ENCODE measurements at regions not wholly inside any gene's neighbourhood (a gene's known extent, or its start where the extent isn't known, plus 50 kb on each side); places are given as distances from the start of the nearest gene placed in this dataset.

- H3K9me3 ChIP-seq (ENCODE audit: control insufficient read depth in 3 of 3, low read length in 3 of 3): no peaks in the 10 kb centered on the region
- H3K27ac ChIP-seq (ENCODE audit: low read depth, low read length): no peak overlapping the region
- no peak overlapping the region for H3K9ac ChIP-seq (ENCODE audit: low read depth in 1 of 3, low read length in 3 of 3)
- peaks cover 0 to 6% (median 3%) of the 10 kb centered on the region in 3 donors for H3K36me3 ChIP-seq (ENCODE audit: control insufficient read depth in 3 of 3, insufficient read depth in 3 of 3, low read length in 3 of 3)
- H3K4me1 ChIP-seq (ENCODE audit: control insufficient read depth in 3 of 3, insufficient read depth in 3 of 3, low read length in 3 of 3): peaks cover 9 to 12% (median 11%) of the 10 kb centered on the region in 3 donors
- H3K4me3 ChIP-seq (ENCODE audit: low read length in 3 of 3): no peak overlapping the region
- H3K27me3 ChIP-seq (ENCODE audit: control insufficient read depth in 3 of 3, insufficient read depth in 3 of 3, low read length in 3 of 3): no peaks in the 10 kb centered on the region
These were observed 51.0 kb upstream of the PCBP1 start for GRCh38 chr2:70036290-70036689.

GRCh38 chr2:70035344-70035844 lies 51.9 kb upstream of the PCBP1 start:
- peaks cover 0 to 6% (median 3%) of the 10 kb centered on the region in 3 donors for H3K36me3 ChIP-seq (ENCODE audit: control insufficient read depth in 3 of 3, insufficient read depth in 3 of 3, low read length in 3 of 3)
- peak overlapping the region; percentile 57 for H3K27ac ChIP-seq (ENCODE audit: low read depth, low read length)
- no peaks in the 10 kb centered on the region for H3K9me3 ChIP-seq (ENCODE audit: control insufficient read depth in 3 of 3, low read length in 3 of 3)
- peaks cover 13 to 16% (median 15%) of the 10 kb centered on the region in 3 donors for H3K4me1 ChIP-seq (ENCODE audit: control insufficient read depth in 3 of 3, insufficient read depth in 3 of 3, low read length in 3 of 3)
- peak overlapping the region in 1 of 3 donors; percentile 17 for H3K9ac ChIP-seq (ENCODE audit: low read depth in 1 of 3, low read length in 3 of 3)
- peak overlapping the region in 1 of 3 donors; percentile 44 for H3K4me3 ChIP-seq (ENCODE audit: low read length in 3 of 3)
- H3K27me3 ChIP-seq (ENCODE audit: control insufficient read depth in 3 of 3, insufficient read depth in 3 of 3, low read length in 3 of 3): no peaks in the 10 kb centered on the region

DNA sequence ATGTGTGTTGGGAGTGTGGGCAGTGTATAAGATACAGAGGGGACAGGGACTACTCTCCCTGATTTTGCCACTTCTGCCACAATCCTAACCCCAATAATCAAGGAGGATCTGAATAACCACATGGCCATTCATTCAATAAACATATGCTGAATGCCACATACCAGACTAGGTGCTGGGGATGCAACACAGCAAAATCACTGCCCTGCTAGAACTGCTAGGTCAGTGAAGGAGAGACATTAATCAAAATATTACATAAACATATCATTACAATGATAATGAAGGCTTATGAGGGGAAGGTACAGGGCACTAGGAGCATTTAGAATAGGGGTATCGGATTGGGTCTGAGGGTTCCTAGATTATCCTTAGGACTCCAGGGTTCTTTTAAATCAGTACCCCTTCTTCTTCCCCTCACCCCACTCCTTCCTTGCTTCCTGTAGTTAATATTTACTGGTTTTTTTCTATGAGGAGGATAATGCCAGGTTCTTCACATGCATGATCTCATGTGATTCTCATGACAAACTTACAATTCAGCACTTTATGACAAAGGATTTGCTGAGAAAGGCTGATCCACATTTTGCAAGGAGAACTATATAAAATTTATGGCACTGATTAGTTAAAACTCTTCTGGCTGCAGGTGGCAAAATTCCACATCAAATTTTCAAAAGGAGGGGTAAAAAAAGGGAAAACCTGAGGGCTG lies 56.4 kb upstream of the PCBP1 start:
- Histone ChIP-seq H3K9me3 (ENCODE audit: control insufficient read depth in 3 of 3, low read length in 3 of 3) (no peaks in the 10 kb centered on the region), H3K27ac (ENCODE audit: low read depth, low read length) (peak overlapping the region; percentile 86), H3K9ac (ENCODE audit: low read depth in 1 of 3, low read length in 3 of 3) (peak overlapping the region in 1 of 3 donors; percentile 66), H3K4me1 (ENCODE audit: control insufficient read depth in 3 of 3, insufficient read depth in 3 of 3, low read length in 3 of 3) (peaks cover 25 to 28% (median 25%) of the 10 kb centered on the region in 3 donors), H3K27me3 (ENCODE audit: control insufficient read depth in 3 of 3, insufficient read depth in 3 of 3, low read length in 3 of 3) (no peaks in the 10 kb centered on the region), H3K4me3 (ENCODE audit: low read length in 3 of 3) (no peak overlapping the region), H3K36me3 (ENCODE audit: control insufficient read depth in 3 of 3, insufficient read depth in 3 of 3, low read length in 3 of 3) (peaks cover 0 to 6% (median 3%) of the 10 kb centered on the region in 3 donors)

- H3K4me3 ChIP-seq (ENCODE audit: low read length in 3 of 3): peak overlapping the region; percentile 14 to 27 (median 20)
- no peaks in the 10 kb centered on the region for H3K27me3 ChIP-seq (ENCODE audit: control insufficient read depth in 3 of 3, insufficient read depth in 3 of 3, low read length in 3 of 3)
- H3K36me3 ChIP-seq (ENCODE audit: control insufficient read depth in 3 of 3, insufficient read depth in 3 of 3, low read length in 3 of 3): peaks cover 0 to 6% (median 3%) of the 10 kb centered on the region in 3 donors
- peak overlapping the region; percentile 20 to 66 (median 65) for H3K9ac ChIP-seq (ENCODE audit: low read depth in 1 of 3, low read length in 3 of 3)
- H3K9me3 ChIP-seq (ENCODE audit: control insufficient read depth in 3 of 3, low read length in 3 of 3): no peaks in the 10 kb centered on the region
- peak overlapping the region; percentile 86 for H3K27ac ChIP-seq (ENCODE audit: low read depth, low read length)
- peaks cover 17 to 21% (median 21%) of the 10 kb centered on the region in 3 donors for H3K4me1 ChIP-seq (ENCODE audit: control insufficient read depth in 3 of 3, insufficient read depth in 3 of 3, low read length in 3 of 3)
These were observed 57.4 kb upstream of the PCBP1 start for GRCh38 chr2:70029814-70030409.

DNA sequence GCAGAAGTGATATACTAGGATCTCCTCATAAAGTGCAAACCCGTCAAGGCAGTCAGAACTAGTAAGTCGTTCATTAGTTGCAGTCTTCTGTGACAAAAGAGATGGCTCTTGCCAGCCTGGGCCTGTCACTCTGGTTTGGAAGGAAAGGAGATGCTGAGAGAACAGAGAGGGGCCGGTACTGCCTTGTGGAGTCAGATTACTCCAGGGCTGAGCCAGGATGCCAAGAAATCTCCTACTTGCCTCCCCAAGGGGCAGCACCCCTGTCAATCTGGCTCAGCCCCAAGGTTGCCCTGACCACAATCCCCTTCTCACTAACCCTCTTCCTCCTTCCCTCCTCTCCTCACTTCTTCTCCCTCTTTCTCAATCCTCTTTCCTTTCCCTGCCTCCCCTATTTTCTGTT lies 62.9 kb upstream of the ASPRV1 start:
- Histone ChIP-seq H3K9ac (ENCODE audit: low read depth in 1 of 3, low read length in 3 of 3) (no peak overlapping the region), H3K9me3 (ENCODE audit: control insufficient read depth in 3 of 3, low read length in 3 of 3) (no peaks in the 10 kb centered on the region), H3K36me3 (ENCODE audit: control insufficient read depth in 3 of 3, insufficient read depth in 3 of 3, low read length in 3 of 3) (peaks cover 0 to 5% (median 2%) of the 10 kb centered on the region in 3 donors), H3K4me3 (ENCODE audit: low read length in 3 of 3) (no peak overlapping the region), H3K27me3 (ENCODE audit: control insufficient read depth in 3 of 3, insufficient read depth in 3 of 3, low read length in 3 of 3) (no peaks in the 10 kb centered on the region), H3K4me1 (ENCODE audit: control insufficient read depth in 3 of 3, insufficient read depth in 3 of 3, low read length in 3 of 3) (peaks cover 0 to 2% (median 0%) of the 10 kb centered on the region in 3 donors), H3K27ac (ENCODE audit: low read depth, low read length) (no peak overlapping the region)

DNA sequence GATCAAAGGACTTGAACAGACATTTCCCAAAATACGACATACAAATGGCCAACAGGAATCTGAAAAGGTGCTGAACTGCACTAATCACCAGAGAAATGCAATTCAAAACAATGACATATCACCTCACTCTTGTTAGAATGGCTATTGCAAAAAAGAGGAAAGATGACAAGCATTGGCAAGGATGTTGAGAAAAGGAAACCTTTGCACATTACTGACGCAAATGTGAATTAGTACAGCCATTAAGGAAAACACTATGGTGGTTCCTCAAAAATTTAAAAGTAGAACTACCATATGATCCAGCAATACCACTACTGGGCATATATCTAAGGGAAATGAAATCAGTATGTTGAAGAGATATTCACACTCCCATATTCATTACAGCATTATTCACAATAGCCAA lies 57.7 kb upstream of the ASPRV1 start:
- H3K9me3 ChIP-seq (ENCODE audit: control insufficient read depth in 3 of 3, low read length in 3 of 3): no peaks in the 10 kb centered on the region
- no peak overlapping the region for H3K4me3 ChIP-seq (ENCODE audit: low read length in 3 of 3)
- no peak overlapping the region for H3K9ac ChIP-seq (ENCODE audit: low read depth in 1 of 3, low read length in 3 of 3)
- H3K27me3 ChIP-seq (ENCODE audit: control insufficient read depth in 3 of 3, insufficient read depth in 3 of 3, low read length in 3 of 3): no peaks in the 10 kb centered on the region
- H3K27ac ChIP-seq (ENCODE audit: low read depth, low read length): no peak overlapping the region
- peaks cover 5 to 13% (median 6%) of the 10 kb centered on the region in 3 donors for H3K36me3 ChIP-seq (ENCODE audit: control insufficient read depth in 3 of 3, insufficient read depth in 3 of 3, low read length in 3 of 3)
- no peaks in the 10 kb centered on the region for H3K4me1 ChIP-seq (ENCODE audit: control insufficient read depth in 3 of 3, insufficient read depth in 3 of 3, low read length in 3 of 3)

DNA sequence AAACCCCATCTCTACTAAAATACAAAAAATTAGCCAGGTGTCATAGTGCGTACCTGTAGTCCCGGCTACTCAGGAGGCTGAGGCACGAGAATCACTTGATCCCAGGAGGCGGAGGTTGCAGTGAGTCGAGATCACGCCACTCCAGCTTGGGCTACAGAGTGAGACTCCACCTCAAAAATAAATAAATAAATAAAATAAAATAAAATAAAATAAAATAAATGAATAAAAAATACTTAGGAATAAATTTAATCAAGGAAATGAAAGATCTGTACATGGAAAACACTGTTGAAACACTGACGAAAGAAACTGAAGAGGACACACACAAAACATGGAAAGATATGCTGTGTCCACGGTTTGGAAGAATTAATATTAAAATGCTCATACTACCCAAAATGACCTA lies 56.5 kb upstream of the ASPRV1 start:
- no peak overlapping the region for H3K9ac ChIP-seq (ENCODE audit: low read depth in 1 of 3, low read length in 3 of 3)
- peaks cover 5 to 13% (median 6%) of the 10 kb centered on the region in 3 donors for H3K36me3 ChIP-seq (ENCODE audit: control insufficient read depth in 3 of 3, insufficient read depth in 3 of 3, low read length in 3 of 3)
- no peaks in the 10 kb centered on the region for H3K4me1 ChIP-seq (ENCODE audit: control insufficient read depth in 3 of 3, insufficient read depth in 3 of 3, low read length in 3 of 3)
- H3K27ac ChIP-seq (ENCODE audit: low read depth, low read length): no peak overlapping the region
- H3K9me3 ChIP-seq (ENCODE audit: control insufficient read depth in 3 of 3, low read length in 3 of 3): no peaks in the 10 kb centered on the region
- H3K4me3 ChIP-seq (ENCODE audit: low read length in 3 of 3): no peak overlapping the region
- no peaks in the 10 kb centered on the region for H3K27me3 ChIP-seq (ENCODE audit: control insufficient read depth in 3 of 3, insufficient read depth in 3 of 3, low read length in 3 of 3)

DNA sequence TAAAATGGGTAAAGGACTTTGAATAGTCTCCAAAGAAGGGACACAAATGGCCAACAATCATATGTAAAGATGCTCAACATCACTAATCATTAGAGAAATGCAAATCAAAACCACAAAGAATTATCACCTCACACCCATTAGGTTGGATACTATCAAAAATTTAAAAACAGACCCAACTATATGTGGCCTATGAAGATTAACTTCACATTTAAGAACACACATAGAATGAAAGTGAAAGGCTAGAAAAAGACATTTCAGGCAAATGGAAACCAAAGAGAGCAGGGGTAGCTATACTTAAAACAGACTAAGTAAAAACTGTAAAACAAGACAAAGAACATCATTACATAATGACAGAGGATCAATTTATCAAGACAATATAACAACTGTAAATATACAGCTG lies 53.5 kb upstream of the ASPRV1 start:
- H3K9ac ChIP-seq (ENCODE audit: low read depth in 1 of 3, low read length in 3 of 3): no peak overlapping the region
- no peak overlapping the region for H3K4me3 ChIP-seq (ENCODE audit: low read length in 3 of 3)
- no peaks in the 10 kb centered on the region for H3K9me3 ChIP-seq (ENCODE audit: control insufficient read depth in 3 of 3, low read length in 3 of 3)
- H3K4me1 ChIP-seq (ENCODE audit: control insufficient read depth in 3 of 3, insufficient read depth in 3 of 3, low read length in 3 of 3): no peaks in the 10 kb centered on the region
- no peaks in the 10 kb centered on the region for H3K27me3 ChIP-seq (ENCODE audit: control insufficient read depth in 3 of 3, insufficient read depth in 3 of 3, low read length in 3 of 3)
- H3K27ac ChIP-seq (ENCODE audit: low read depth, low read length): no peak overlapping the region
- H3K36me3 ChIP-seq (ENCODE audit: control insufficient read depth in 3 of 3, insufficient read depth in 3 of 3, low read length in 3 of 3): peaks cover 0 to 18% (median 11%) of the 10 kb centered on the region in 3 donors

DNA sequence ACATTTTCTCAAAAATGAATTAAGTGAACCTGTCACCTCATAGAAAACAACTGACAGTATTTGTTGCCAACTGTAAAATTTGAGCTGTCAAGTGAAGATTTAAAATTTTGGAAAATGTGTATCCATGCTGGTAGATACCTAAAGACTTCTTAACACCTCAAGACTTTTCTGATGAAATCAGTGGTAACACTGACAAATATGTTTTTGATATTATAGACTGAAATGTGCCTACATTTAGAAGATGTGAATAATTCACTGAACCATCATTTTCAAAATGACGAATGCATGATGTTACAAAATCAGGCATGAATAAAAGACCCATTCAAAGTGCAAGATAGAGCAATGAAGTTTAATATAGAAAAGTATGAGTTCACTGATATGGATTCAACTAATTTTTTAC lies 51.5 kb upstream of the ASPRV1 start:
- peaks cover 0 to 3% (median 2%) of the 10 kb centered on the region in 3 donors for H3K4me1 ChIP-seq (ENCODE audit: control insufficient read depth in 3 of 3, insufficient read depth in 3 of 3, low read length in 3 of 3)
- H3K36me3 ChIP-seq (ENCODE audit: control insufficient read depth in 3 of 3, insufficient read depth in 3 of 3, low read length in 3 of 3): peaks cover 0 to 18% (median 12%) of the 10 kb centered on the region in 3 donors
- no peak overlapping the region for H3K4me3 ChIP-seq (ENCODE audit: low read length in 3 of 3)
- no peak overlapping the region for H3K27ac ChIP-seq (ENCODE audit: low read depth, low read length)
- no peaks in the 10 kb centered on the region for H3K9me3 ChIP-seq (ENCODE audit: control insufficient read depth in 3 of 3, low read length in 3 of 3)
- no peak overlapping the region for H3K9ac ChIP-seq (ENCODE audit: low read depth in 1 of 3, low read length in 3 of 3)
- H3K27me3 ChIP-seq (ENCODE audit: control insufficient read depth in 3 of 3, insufficient read depth in 3 of 3, low read length in 3 of 3): no peaks in the 10 kb centered on the region

DNA sequence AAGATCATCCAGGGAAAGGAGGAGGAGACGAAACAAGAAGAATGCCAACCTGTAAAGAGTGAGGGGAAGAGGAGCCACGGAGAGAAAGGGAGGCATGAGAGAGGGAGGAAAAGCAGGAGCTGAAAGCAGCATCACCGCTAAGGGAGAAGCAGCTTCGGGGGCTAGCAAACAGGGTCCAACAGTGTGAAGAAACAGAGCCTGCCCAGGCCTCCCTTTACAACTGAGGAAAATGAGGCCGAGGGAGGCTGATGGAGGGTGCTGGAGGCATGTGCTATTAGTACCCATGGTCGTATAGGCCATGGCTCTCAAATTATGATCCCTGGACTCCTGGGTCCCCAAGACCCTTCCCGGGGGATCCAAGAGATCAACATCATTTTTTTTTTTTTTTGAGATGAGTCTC lies 50.4 kb upstream of the ASPRV1 start:
- no peak overlapping the region for H3K9ac ChIP-seq (ENCODE audit: low read depth in 1 of 3, low read length in 3 of 3)
- no peaks in the 10 kb centered on the region for H3K9me3 ChIP-seq (ENCODE audit: control insufficient read depth in 3 of 3, low read length in 3 of 3)
- no peak overlapping the region for H3K4me3 ChIP-seq (ENCODE audit: low read length in 3 of 3)
- peaks cover 1 to 5% (median 2%) of the 10 kb centered on the region in 3 donors for H3K4me1 ChIP-seq (ENCODE audit: control insufficient read depth in 3 of 3, insufficient read depth in 3 of 3, low read length in 3 of 3)
- peaks cover 0 to 18% (median 12%) of the 10 kb centered on the region in 3 donors for H3K36me3 ChIP-seq (ENCODE audit: control insufficient read depth in 3 of 3, insufficient read depth in 3 of 3, low read length in 3 of 3)
- H3K27me3 ChIP-seq (ENCODE audit: control insufficient read depth in 3 of 3, insufficient read depth in 3 of 3, low read length in 3 of 3): no peaks in the 10 kb centered on the region
- no peak overlapping the region for H3K27ac ChIP-seq (ENCODE audit: low read depth, low read length)
